ENCODE measurements at regions not wholly inside any gene's neighbourhood (a gene's known extent, or its start where the extent isn't known, plus 50 kb on each side); places are given as distances from the start of the nearest gene placed in this dataset.

DNA sequence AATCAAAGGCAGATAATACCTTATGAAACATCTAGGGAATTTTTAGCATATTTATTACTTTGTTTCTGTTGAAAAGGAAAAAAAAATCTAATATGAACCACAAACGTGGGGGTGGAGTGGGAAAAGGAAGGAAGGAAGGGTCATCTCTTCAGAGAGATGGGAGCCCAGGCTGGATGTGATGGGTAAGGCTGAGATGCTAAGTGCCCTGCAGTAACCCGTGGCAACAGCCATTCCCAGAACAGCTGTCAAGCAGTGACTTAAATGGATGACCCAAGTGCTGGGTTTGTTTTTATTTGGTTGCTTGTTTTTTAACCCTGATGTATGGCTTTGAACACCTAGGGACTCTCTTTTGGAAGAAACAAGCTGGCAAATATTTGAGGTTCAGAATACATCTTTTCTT lies 50.7 kb upstream of the KLF7 start:
- no peaks in the 10 kb centered on the region for H3K4me1 Mint-ChIP-seq (ENCODE audit: low read depth)
- no peaks in the 10 kb centered on the region for H3K27me3 Mint-ChIP-seq (ENCODE audit: low read depth)
- no peaks in the 10 kb centered on the region for H3K36me3 Mint-ChIP-seq (ENCODE audit: low read depth)
- no peak overlapping the region for H3K27ac Mint-ChIP-seq
- no peak overlapping the region for H3K4me3 Mint-ChIP-seq
- DNase-seq (ENCODE audit: low spot score): no peak
- H3K9me3 Mint-ChIP-seq: peaks cover 4% of the 10 kb centered on the region

- H3K27ac Mint-ChIP-seq: no peak overlapping the region
Observed at GRCh38 chr2:207217442-207217841, 51.7 kb upstream of the KLF7 start.

DNA sequence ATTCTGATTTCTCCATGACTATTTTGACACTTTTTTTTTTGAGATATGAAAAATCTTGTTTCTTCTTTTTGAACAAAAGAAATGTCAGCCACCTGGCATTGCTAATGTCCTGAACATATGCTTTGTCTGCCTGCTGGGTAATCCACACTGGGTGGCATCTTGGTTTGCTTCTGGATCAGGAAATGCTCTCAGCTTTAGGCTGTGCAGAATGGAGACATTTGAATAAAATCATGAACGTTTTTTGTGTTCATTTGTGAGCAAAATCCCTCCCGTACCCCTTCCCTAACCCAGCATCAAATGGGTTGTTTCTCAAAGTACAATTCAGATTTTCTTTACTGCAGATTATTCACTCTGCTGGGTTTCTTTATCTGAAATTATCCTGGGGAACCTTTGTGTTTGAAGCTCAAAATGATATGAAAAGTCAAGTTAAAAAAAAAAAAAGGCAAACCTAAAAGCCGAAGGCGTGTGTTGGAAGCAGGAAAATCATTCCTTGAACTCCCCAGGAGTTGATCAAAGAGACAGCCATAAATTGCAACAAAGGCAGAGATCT lies 53.4 kb upstream of the KLF7 start:
- H3K4me3 Mint-ChIP-seq: no peak overlapping the region
- H3K27me3 Mint-ChIP-seq (ENCODE audit: low read depth): no peaks in the 10 kb centered on the region
- peaks cover 8% of the 10 kb centered on the region for H3K4me1 Mint-ChIP-seq (ENCODE audit: low read depth)
- DNase-seq (ENCODE audit: low spot score): no peak
- H3K9me3 Mint-ChIP-seq: no peaks in the 10 kb centered on the region
- no peaks in the 10 kb centered on the region for H3K36me3 Mint-ChIP-seq (ENCODE audit: low read depth)
- H3K27ac Mint-ChIP-seq: no peak overlapping the region

More at GRCh38 chr2:207217442-207217841, 51.7 kb upstream of the KLF7 start:
- no peak for DNase-seq (ENCODE audit: low spot score)
- Mint-ChIP-seq H3K4me3 (no peak overlapping the region), H3K36me3 (ENCODE audit: low read depth) (no peaks in the 10 kb centered on the region), H3K9me3 (no peaks in the 10 kb centered on the region), H3K27me3 (ENCODE audit: low read depth) (no peaks in the 10 kb centered on the region), H3K4me1 (ENCODE audit: low read depth) (no peaks in the 10 kb centered on the region)

- Mint-ChIP-seq H3K4me3 (no peak overlapping the region), H3K4me1 (ENCODE audit: low read depth) (peaks cover 13% of the 10 kb centered on the region), H3K27me3 (ENCODE audit: low read depth) (no peaks in the 10 kb centered on the region), H3K36me3 (ENCODE audit: low read depth) (no peaks in the 10 kb centered on the region), H3K27ac (no peak overlapping the region), H3K9me3 (no peaks in the 10 kb centered on the region)
- DNase-seq (ENCODE audit: low spot score): no peak
Observed at GRCh38 chr2:207219676-207220501, 54.1 kb upstream of the KLF7 start.

DNA sequence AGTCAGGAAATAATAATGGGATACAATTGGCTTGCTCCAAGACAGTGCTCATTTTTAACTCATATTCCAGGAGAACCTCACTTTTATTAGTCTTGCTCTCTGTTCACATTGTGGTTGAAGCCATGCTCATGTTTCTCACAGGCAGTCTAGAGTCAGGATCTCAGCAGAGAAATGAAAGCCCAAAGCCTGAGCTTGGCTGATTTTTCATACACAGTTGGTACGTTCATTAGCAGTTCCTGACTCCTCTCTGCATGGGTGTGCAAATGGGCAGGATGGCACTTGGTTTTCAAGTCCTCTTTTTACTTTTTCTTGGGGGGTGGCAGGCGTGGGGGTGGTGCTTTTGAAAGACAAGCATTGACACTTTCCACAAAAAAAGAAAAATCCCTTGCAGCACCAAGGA lies 56.0 kb upstream of the KLF7 start:
- no peaks in the 10 kb centered on the region for H3K27me3 Mint-ChIP-seq (ENCODE audit: low read depth)
- H3K36me3 Mint-ChIP-seq (ENCODE audit: low read depth): no peaks in the 10 kb centered on the region
- no peak overlapping the region for H3K4me3 Mint-ChIP-seq
- H3K9me3 Mint-ChIP-seq: no peaks in the 10 kb centered on the region
- no peak overlapping the region for H3K27ac Mint-ChIP-seq
- DNase-seq (ENCODE audit: low spot score): no peak
- peaks cover 30% of the 10 kb centered on the region for H3K4me1 Mint-ChIP-seq (ENCODE audit: low read depth)

DNA sequence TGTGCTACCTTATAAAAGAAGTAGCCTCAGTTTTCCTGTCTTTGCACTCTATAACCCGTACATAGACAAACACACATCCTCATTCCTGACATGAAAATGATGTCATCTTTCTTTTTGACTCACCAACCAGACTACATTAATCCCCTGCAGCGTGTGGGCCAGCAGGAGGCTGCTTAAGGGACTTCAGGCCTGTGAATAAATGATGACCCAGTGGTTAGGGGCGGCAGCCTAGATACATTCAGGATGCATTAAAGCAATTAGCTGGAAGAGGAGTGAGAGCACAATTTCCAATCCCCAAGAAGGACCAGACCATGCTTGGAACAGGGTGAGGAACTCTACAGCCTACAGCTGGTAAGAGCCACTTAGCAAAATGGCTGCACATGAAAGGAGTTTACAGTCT lies 57.3 kb upstream of the KLF7 start:
- Mint-ChIP-seq H3K36me3 (ENCODE audit: low read depth) (no peaks in the 10 kb centered on the region), H3K27me3 (ENCODE audit: low read depth) (no peaks in the 10 kb centered on the region), H3K9me3 (no peaks in the 10 kb centered on the region), H3K27ac (no peak overlapping the region), H3K4me3 (no peak overlapping the region), H3K4me1 (ENCODE audit: low read depth) (peaks cover 33% of the 10 kb centered on the region)
- peak; percentile 44 for DNase-seq (ENCODE audit: low spot score)

GRCh38 chr2:207224381-207224780 lies 58.6 kb upstream of the KLF7 start:
- peaks cover 35% of the 10 kb centered on the region for H3K4me1 Mint-ChIP-seq (ENCODE audit: low read depth)
- H3K9me3 Mint-ChIP-seq: no peaks in the 10 kb centered on the region
- no peak overlapping the region for H3K4me3 Mint-ChIP-seq
- no peaks in the 10 kb centered on the region for H3K36me3 Mint-ChIP-seq (ENCODE audit: low read depth)
- no peak overlapping the region for H3K27ac Mint-ChIP-seq
- no peaks in the 10 kb centered on the region for H3K27me3 Mint-ChIP-seq (ENCODE audit: low read depth)
- no peak for DNase-seq (ENCODE audit: low spot score)

DNA sequence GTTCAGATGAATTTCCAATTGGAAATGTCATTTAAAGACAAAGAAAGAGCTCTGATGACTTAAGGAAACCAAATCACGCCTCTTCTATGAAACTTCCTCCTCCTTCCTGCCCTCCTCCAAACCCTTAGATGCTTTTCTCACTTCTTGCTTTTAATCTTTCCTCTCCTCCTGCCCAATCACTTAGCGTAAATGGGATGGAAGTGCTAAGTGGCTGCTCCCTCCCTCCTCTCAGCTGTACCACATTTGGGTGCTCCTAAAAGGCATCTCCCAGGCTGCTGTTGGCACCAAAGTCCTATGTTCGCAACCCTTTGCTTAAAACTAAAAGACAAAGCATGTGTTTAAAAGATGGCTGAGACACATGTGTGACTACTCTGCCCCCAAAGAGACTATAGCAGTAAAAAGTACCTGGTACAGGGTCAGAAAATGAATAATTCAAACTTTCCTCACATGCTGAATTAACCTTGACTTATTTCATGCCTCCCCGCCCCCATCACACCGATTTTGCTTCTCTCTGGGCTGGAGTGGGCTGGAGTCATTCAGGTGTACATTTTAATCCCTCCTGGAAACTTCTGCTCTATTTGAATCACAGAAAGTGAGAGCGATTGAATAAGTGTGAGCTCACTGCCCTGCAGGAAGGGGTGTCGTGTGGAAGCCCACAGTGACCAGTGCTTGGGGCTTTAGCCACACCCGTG lies 59.2 kb upstream of the KLF7 start:
- no peaks in the 10 kb centered on the region for H3K27me3 Mint-ChIP-seq (ENCODE audit: low read depth)
- no peaks in the 10 kb centered on the region for H3K36me3 Mint-ChIP-seq (ENCODE audit: low read depth)
- no peak overlapping the region for H3K27ac Mint-ChIP-seq
- peak; percentile 49 for DNase-seq (ENCODE audit: low spot score)
- H3K9me3 Mint-ChIP-seq: no peaks in the 10 kb centered on the region
- H3K4me1 Mint-ChIP-seq (ENCODE audit: low read depth): peaks cover 35% of the 10 kb centered on the region
- H3K4me3 Mint-ChIP-seq: no peak overlapping the region

GRCh38 chr2:207225773-207226172 lies 60.0 kb upstream of the KLF7 start:
- no peak for DNase-seq (ENCODE audit: low spot score)
- no peak overlapping the region for H3K27ac Mint-ChIP-seq
- no peaks in the 10 kb centered on the region for H3K36me3 Mint-ChIP-seq (ENCODE audit: low read depth)
- H3K9me3 Mint-ChIP-seq: no peaks in the 10 kb centered on the region
- H3K4me3 Mint-ChIP-seq: no peak overlapping the region
- no peaks in the 10 kb centered on the region for H3K27me3 Mint-ChIP-seq (ENCODE audit: low read depth)
- peaks cover 42% of the 10 kb centered on the region for H3K4me1 Mint-ChIP-seq (ENCODE audit: low read depth)

DNA sequence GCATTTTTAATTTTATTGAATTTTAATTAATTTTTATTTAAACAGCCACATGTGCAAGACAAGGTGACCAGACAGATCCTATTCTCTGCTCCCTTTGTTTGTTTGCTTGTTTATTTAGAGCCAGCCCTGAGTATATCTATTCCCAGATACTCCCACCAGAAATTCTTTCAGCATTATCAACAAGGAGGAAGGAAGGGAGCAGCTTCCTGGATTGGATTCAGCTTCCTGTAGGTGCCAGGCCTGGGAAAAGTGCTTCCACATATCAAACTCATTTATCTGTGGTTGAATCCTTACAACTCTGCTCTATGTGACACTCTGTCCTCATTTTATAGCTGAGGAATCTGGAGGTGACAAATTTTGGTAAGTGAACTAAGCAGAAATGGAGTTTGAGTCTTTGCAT lies 60.5 kb upstream of the KLF7 start:
- DNase-seq (ENCODE audit: low spot score): no peak
- no peaks in the 10 kb centered on the region for H3K36me3 Mint-ChIP-seq (ENCODE audit: low read depth)
- peaks cover 46% of the 10 kb centered on the region for H3K4me1 Mint-ChIP-seq (ENCODE audit: low read depth)
- no peak overlapping the region for H3K4me3 Mint-ChIP-seq
- H3K27me3 Mint-ChIP-seq (ENCODE audit: low read depth): no peaks in the 10 kb centered on the region
- H3K9me3 Mint-ChIP-seq: no peaks in the 10 kb centered on the region
- H3K27ac Mint-ChIP-seq: peak overlapping the region; percentile 8

- DNase-seq (ENCODE audit: low spot score): no peak
- Mint-ChIP-seq H3K4me1 (ENCODE audit: low read depth) (peaks cover 51% of the 10 kb centered on the region), H3K4me3 (no peak overlapping the region), H3K27ac (peak overlapping the region; percentile 8), H3K36me3 (ENCODE audit: low read depth) (no peaks in the 10 kb centered on the region), H3K9me3 (no peaks in the 10 kb centered on the region), H3K27me3 (ENCODE audit: low read depth) (no peaks in the 10 kb centered on the region)
Observed at GRCh38 chr2:207226671-207227061, 60.9 kb upstream of the KLF7 start.

DNA sequence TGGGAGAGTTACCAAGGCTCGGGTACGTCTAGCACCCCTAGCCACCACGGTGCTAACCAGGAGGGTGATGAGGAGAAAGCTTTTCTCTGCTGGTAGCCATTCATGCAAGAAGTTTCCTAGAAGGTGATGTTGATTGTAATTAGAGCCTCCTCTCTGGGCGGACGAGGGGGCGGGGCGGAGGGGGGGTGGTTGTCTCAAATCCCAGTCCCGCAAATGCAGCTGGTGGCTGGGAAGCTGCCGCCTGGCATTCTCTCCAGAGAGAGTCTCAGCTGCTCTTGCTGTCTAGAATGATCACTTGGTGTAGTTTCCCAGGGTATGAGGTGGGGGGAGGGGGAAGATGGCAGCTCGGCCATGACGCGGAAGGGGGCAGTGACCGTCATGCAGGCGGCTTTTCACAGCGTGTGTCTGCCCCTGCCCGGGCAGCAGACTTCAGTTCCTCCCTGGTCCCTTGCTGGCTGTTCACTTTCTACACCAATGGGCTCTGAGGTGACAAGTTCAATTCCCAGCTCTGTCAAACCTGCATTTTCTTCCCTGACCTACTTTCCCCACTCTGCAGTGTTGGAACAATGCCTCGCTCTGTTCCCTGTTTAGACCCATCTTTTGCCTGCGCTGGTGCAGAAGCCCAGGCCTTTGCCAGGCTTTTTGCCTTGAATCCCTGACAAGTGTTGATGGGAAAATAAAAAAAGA lies 61.5 kb upstream of the KLF7 start:
- H3K4me3 Mint-ChIP-seq: no peak overlapping the region
- no peaks in the 10 kb centered on the region for H3K36me3 Mint-ChIP-seq (ENCODE audit: low read depth)
- H3K4me1 Mint-ChIP-seq (ENCODE audit: low read depth): peaks cover 55% of the 10 kb centered on the region
- no peak for DNase-seq (ENCODE audit: low spot score)
- no peaks in the 10 kb centered on the region for H3K27me3 Mint-ChIP-seq (ENCODE audit: low read depth)
- peak overlapping the region; percentile 8 for H3K27ac Mint-ChIP-seq
- H3K9me3 Mint-ChIP-seq: no peaks in the 10 kb centered on the region

- H3K4me1 Mint-ChIP-seq (ENCODE audit: low read depth): peaks cover 52% of the 10 kb centered on the region
Observed at GRCh38 chr2:207227749-207228145, 62.0 kb upstream of the KLF7 start.

DNA sequence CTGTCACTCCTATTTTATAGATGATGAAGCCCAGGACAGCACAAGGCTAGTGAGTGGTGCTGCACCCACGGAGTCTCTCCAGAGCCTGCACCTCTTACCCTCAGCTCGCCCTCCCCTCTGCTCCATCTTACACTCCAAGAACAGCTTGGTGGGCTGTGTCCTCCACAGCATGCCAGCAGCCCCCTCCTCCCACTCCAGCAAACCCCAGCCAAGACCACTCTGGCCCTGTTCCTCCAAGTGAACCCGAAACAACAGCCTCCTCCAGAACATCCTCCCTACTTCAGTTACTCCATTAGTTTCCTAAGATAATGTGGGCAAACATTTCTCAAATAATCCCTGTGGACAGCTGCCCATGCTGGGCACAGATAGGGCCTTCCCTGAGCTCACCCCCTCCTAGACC lies 62.7 kb upstream of the KLF7 start:
- no peak for DNase-seq (ENCODE audit: low spot score)

More at GRCh38 chr2:207227749-207228145, 62.0 kb upstream of the KLF7 start:
- DNase-seq (ENCODE audit: low spot score): no peak
- Mint-ChIP-seq H3K9me3 (no peaks in the 10 kb centered on the region), H3K4me3 (no peak overlapping the region), H3K36me3 (ENCODE audit: low read depth) (no peaks in the 10 kb centered on the region), H3K27me3 (ENCODE audit: low read depth) (no peaks in the 10 kb centered on the region), H3K27ac (no peak overlapping the region)

More for the DNA sequence above, 62.7 kb upstream of the KLF7 start:
- Mint-ChIP-seq H3K27ac (no peak overlapping the region), H3K36me3 (ENCODE audit: low read depth) (no peaks in the 10 kb centered on the region), H3K27me3 (ENCODE audit: low read depth) (no peaks in the 10 kb centered on the region), H3K4me3 (no peak overlapping the region), H3K4me1 (ENCODE audit: low read depth) (peaks cover 48% of the 10 kb centered on the region), H3K9me3 (no peaks in the 10 kb centered on the region)

All from T-helper 2 cell treated with Interferon-gamma antibody and Interleukin-4, amounts not matched to agents 5 μg/mL and 100 μg/mL, for 36 hours (primary cell).